HCT116 (cell line): ENCODE measurements at regions not wholly inside any gene's neighbourhood (a gene's known extent, or its start where the extent isn't known, plus 50 kb on each side); places are given as distances from the start of the nearest gene placed in this dataset.

Source experiments
- ATAC-seq: fragments of 200-7000 bp; cut with Tn5 transposase; 2 replicates; pipeline ENCODE4 v1.9.1; 2020; ENCODE audit warnings: mild to moderate bottlenecking, moderate library complexity
- BruUV-seq: library from RNA; stranded (reverse); fragments of 400-500 nt; replicated peaks from 2 replicates; lab custom pipeline; 2021; lab: Mats Ljungman, UMichigan
- CTCF ChIA-PET: fragments of 300-600 bp; sonication (Branson Sonifier 250); formaldehyde crosslinking; loops from one replicate; lab custom pipeline; 2021; ENCODE audit warnings: antibody characterized with exemption; lab: Charles Lee
- POLR2A ChIA-PET: fragments of 300-600, 350-600 bp; sonication (Branson Sonifier 250); formaldehyde crosslinking; loops from one replicate; lab custom pipeline; 2021; ENCODE audit warnings: antibody characterized with exemption; lab: Charles Lee
- RAD21 ChIA-PET, 2 experiments: fragments of 300-600 bp; sonication (Branson Sonifier 250); formaldehyde crosslinking; loops; one replicate each; lab custom pipeline; 2023; ENCODE audit warnings: low total read pairs in 2 of 2; ENCODE audit not compliant: uncharacterized antibody in 2 of 2, unreplicated experiment in 2 of 2, low non-redundant PET in 1 of 2; lab: Charles Lee
- DNase-seq: peaks from one replicate; pipeline ENCODE4 v3.0.0-alpha.2; 2010; ENCODE audit warnings: low read depth, low spot score
- H2AFZ ChIP-seq: fragments of 200-600 bp; shearing (Covaris generic), sonication (generic); 2 replicates; pipeline ENCODE4 v1.6.1; 2017; ENCODE audit warnings: low read depth, mixed run types, mixed read lengths, antibody characterized with exemption, low read length; ENCODE audit not compliant: poor library complexity, severe bottlenecking
- H3K27ac ChIP-seq: 2 replicates; pipeline ENCODE4 v1.5.1; 2012; ENCODE audit warnings: low read depth, low read length
- H3K27me3 ChIP-seq: fragments of 200-600 bp; sonication (generic); 2 replicates; pipeline ENCODE4 v1.6.1; 2016; ENCODE audit warnings: mixed run types, low read length, mixed read lengths; ENCODE audit not compliant: insufficient read depth
- H3K36me3 ChIP-seq, 2 experiments: fragments of 200-500 bp in 1 of 2; fragments of 200-600 bp in 1 of 2; sonication (Bioruptor generic) in 1 of 2; sonication (generic) in 1 of 2; 2 replicates each; pipeline versions ENCODE4 v1.5.1 to v1.6.1; 2014 to 2016; ENCODE audit warnings: low read length in 2 of 2, inconsistent platforms in 1 of 2, mixed read lengths in 1 of 2, mixed run types in 1 of 2; ENCODE audit not compliant: insufficient read depth in 2 of 2, control insufficient read depth in 1 of 2
- H3K4me1 ChIP-seq, 2 experiments: fragments of 200-600 bp in 1 of 2; sonication (generic) in 1 of 2; 2 replicates each; pipeline versions ENCODE4 v1.5.1 to v1.6.1; 2012 to 2017; ENCODE audit warnings: low read length in 2 of 2, inconsistent platforms in 1 of 2, mild to moderate bottlenecking in 1 of 2, mixed read lengths in 1 of 2, mixed run types in 1 of 2, moderate library complexity in 1 of 2; ENCODE audit not compliant: insufficient read depth in 2 of 2, control insufficient read depth in 1 of 2
- H3K4me2 ChIP-seq: fragments of 200-600 bp; sonication (generic); 2 replicates; pipeline ENCODE4 v1.6.1; 2017; ENCODE audit warnings: mixed run types, low read length, mixed read lengths
- H3K4me3 ChIP-seq, 2 experiments: fragments of 200-600 bp in 1 of 2; sonication (generic) in 1 of 2; replicated peaks in 1 of 2; 2 replicates each; pipeline ENCODE4 v1.5.1; 2011 to 2016; ENCODE audit warnings: low read length in 2 of 2, control low read depth in 1 of 2, low read depth in 1 of 2, mild to moderate bottlenecking in 1 of 2, mixed read lengths in 1 of 2, mixed run types in 1 of 2
- H3K79me2 ChIP-seq: fragments of 200-600 bp; sonication (generic); 2 replicates; pipeline ENCODE4 v1.6.1; 2017; ENCODE audit warnings: mild to moderate bottlenecking, mixed run types, low read length, moderate library complexity, mixed read lengths; ENCODE audit not compliant: insufficient read depth
- H3K9ac ChIP-seq: fragments of 200-600 bp; sonication (generic); 2 replicates; pipeline ENCODE4 v1.6.1; 2016; ENCODE audit warnings: low read length, mixed read lengths
- H3K9me2 ChIP-seq: fragments of 200-600 bp; sonication (generic), shearing (Covaris generic); 2 replicates; pipeline ENCODE4 v1.6.1; 2017; ENCODE audit warnings: mixed run types, mild to moderate bottlenecking, moderate library complexity; ENCODE audit not compliant: insufficient read depth
- H3K9me3 ChIP-seq, 2 experiments: fragments of 200-500 bp in 1 of 2; fragments of 200-600 bp in 1 of 2; sonication (Bioruptor generic) in 1 of 2; sonication (generic) in 1 of 2; 2 replicates each; pipeline ENCODE4 v1.6.1; 2014 to 2017; ENCODE audit warnings: low read length in 2 of 2, mixed read lengths in 2 of 2, inconsistent platforms in 1 of 2, low read depth in 1 of 2, mild to moderate bottlenecking in 1 of 2, mixed run types in 1 of 2, moderate library complexity in 1 of 2; ENCODE audit not compliant: control insufficient read depth in 1 of 2, insufficient read depth in 1 of 2
- H4K20me1 ChIP-seq: fragments of 200-600 bp; sonication (generic), shearing (Covaris generic); 2 replicates; pipeline ENCODE4 v1.6.1; 2017; ENCODE audit warnings: mixed run types, mild to moderate bottlenecking, moderate library complexity; ENCODE audit not compliant: insufficient read depth
- ATF3 ChIP-seq: IDR thresholded peaks from 2 replicates; pipeline ENCODE4 v1.6.1; 2012
- EGR1 ChIP-seq: IDR thresholded peaks from 2 replicates; pipeline ENCODE4 v1.6.1; 2012; ENCODE audit warnings: low read depth
- EZH2 ChIP-seq: fragments of 200-600 bp; sonication (generic); IDR thresholded peaks from 2 replicates; pipeline ENCODE4 v1.6.1; 2017; ENCODE audit warnings: antibody characterized with exemption, mixed run types
- JUND ChIP-seq: IDR thresholded peaks from 2 replicates; pipeline ENCODE4 v1.6.1; 2012
- POLR2AphosphoS5 ChIP-seq: IDR thresholded peaks from 2 replicates; pipeline ENCODE4 v1.6.1; 2011; ENCODE audit warnings: mild to moderate bottlenecking, low read depth, low read length, moderate library complexity
- RAD21 ChIP-seq: IDR thresholded peaks from 2 replicates; pipeline ENCODE4 v1.6.1; 2012; ENCODE audit warnings: low read depth, mild to moderate bottlenecking
- SIN3A ChIP-seq: IDR thresholded peaks from 2 replicates; pipeline ENCODE4 v1.6.1; 2012; ENCODE audit warnings: low read depth
- YY1 ChIP-seq: IDR thresholded peaks from 2 replicates; pipeline ENCODE4 v1.6.1; 2011; ENCODE audit warnings: low read length, low read depth, moderate library complexity, mild to moderate bottlenecking; ENCODE audit not compliant: insufficient replicate concordance; ENCODE audit errors: extremely low read depth
- ZFX ChIP-seq: fragments of 450-650 bp; IDR thresholded peaks from 2 replicates; pipeline ENCODE4 v1.6.1; 2017
- ZNF274 ChIP-seq: fragments of 200-500 bp; sonication (Bioruptor generic); IDR thresholded peaks from 2 replicates; pipeline ENCODE4 v1.6.1; 2014; ENCODE audit warnings: mild to moderate bottlenecking, low read depth, low read length, inconsistent platforms
- intact Hi-C: fragments of 100-400 bp; cut with micrococcal nuclease; formaldehyde crosslinking; loops from 2 replicates; pipeline ENCODE4 v1.10.0; 2022
- TF ChIP-seq, protein P1 (sequence below): IDR thresholded peaks from 2 replicates; pipeline ENCODE4 v1.6.1; 2012
- TF ChIP-seq, protein P2 (sequence below), 3 experiments: fragments of 200-600 bp in 1 of 3; sonication (generic) in 1 of 3; IDR thresholded peaks in 2 of 3; conservative IDR thresholded peaks in 1 of 3; 2 replicates each; pipeline ENCODE4 v1.5.1; 2012 to 2017; ENCODE audit warnings: low read depth in 2 of 3, low read length in 2 of 3, antibody characterized with exemption in 1 of 3, borderline replicate concordance in 1 of 3, control low read depth in 1 of 3, mild to moderate bottlenecking in 1 of 3, mixed read lengths in 1 of 3, mixed run types in 1 of 3, moderate library complexity in 1 of 3; ENCODE audit not compliant: insufficient read depth in 1 of 3

GRCh38 chr20:48190757-48191156, 405.5 kb upstream of the SULF2 start:
- RAD21 ChIA-PET: no interaction called here
- POLR2A ChIA-PET: no interaction called here
- no peak for DNase-seq
- intact Hi-C loops: no loop called here
- Histone ChIP-seq H3K27ac (no peak overlapping the region), H3K27me3 (no peaks in the 10 kb centered on the region)
- no peak for TF ChIP-seq POLR2AphosphoS5
- no peak for TF ChIP-seq SIN3A
- no peak for TF ChIP-seq EZH2
- TF ChIP-seq, protein P1, sequence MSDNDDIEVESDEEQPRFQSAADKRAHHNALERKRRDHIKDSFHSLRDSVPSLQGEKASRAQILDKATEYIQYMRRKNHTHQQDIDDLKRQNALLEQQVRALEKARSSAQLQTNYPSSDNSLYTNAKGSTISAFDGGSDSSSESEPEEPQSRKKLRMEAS: no peak
- TF ChIP-seq ZNF274: no peak
- TF ChIP-seq EGR1: no peak
- TF ChIP-seq ZFX: no peak
- no peak for TF ChIP-seq JUND
- TF ChIP-seq, all 23 proteins: peak for 0
- Histone ChIP-seq H2AFZ (no peak overlapping the region), H3K9me3 (no peaks in the 10 kb centered on the region), H3K9ac (no peak overlapping the region), H3K79me2 (no peaks in the 10 kb centered on the region), H4K20me1 (no peaks in the 10 kb centered on the region), H3K4me1 (no peaks in the 10 kb centered on the region), H3K36me3 (no peaks in the 10 kb centered on the region), H3K4me3 (no peak overlapping the region), H3K4me2 (no peak overlapping the region), H3K9me2 (no peaks in the 10 kb centered on the region)
- CTCF ChIA-PET: interaction anchor here (1.9 kb wide), 1 partner anchor 404 kb away, joined by 9 read pairs; no protein-coding TSS in a partner anchor
- ATAC-seq: no peak
- no TSS peak for BruUV-seq

- no peak overlapping the region for H3K9ac ChIP-seq
- no peaks in the 10 kb centered on the region for H3K9me3 ChIP-seq
- H3K4me1 ChIP-seq: no peaks in the 10 kb centered on the region
- ChIA-PET RAD21 (interaction anchor here in 1 of 2 experiments (0.8 kb wide), 1 partner anchor 431 kb away, joined by 4 read pairs; no protein-coding TSS in a partner anchor), POLR2A (no interaction called here), CTCF (interaction anchor here (1.0 to 1.9 kb wide), 3 partner anchors 334 to 431 kb away, joined by 3 to 9 read pairs (median 5); no protein-coding TSS in a partner anchor)
- intact Hi-C loops: loop anchor here (2.0 to 10.0 kb wide), 2 partner anchors 64 to 402 kb away; no protein-coding TSS in a partner anchor
- ATAC-seq (peak; percentile 76), DNase-seq (peak; percentile 12)
- H3K27ac ChIP-seq: no peak overlapping the region
- no peak overlapping the region for H3K4me3 ChIP-seq
- H3K36me3 ChIP-seq: no peaks in the 10 kb centered on the region
- no peaks in the 10 kb centered on the region for H3K79me2 ChIP-seq
- no peak overlapping the region for H3K4me2 ChIP-seq
- no peak overlapping the region for H2AFZ ChIP-seq
- H3K9me2 ChIP-seq: no peaks in the 10 kb centered on the region
- no TSS peak for BruUV-seq
- H3K27me3 ChIP-seq: no peaks in the 10 kb centered on the region
- no peaks in the 10 kb centered on the region for H4K20me1 ChIP-seq
- no peak for TF ChIP-seq EGR1
- TF ChIP-seq, protein P2, sequence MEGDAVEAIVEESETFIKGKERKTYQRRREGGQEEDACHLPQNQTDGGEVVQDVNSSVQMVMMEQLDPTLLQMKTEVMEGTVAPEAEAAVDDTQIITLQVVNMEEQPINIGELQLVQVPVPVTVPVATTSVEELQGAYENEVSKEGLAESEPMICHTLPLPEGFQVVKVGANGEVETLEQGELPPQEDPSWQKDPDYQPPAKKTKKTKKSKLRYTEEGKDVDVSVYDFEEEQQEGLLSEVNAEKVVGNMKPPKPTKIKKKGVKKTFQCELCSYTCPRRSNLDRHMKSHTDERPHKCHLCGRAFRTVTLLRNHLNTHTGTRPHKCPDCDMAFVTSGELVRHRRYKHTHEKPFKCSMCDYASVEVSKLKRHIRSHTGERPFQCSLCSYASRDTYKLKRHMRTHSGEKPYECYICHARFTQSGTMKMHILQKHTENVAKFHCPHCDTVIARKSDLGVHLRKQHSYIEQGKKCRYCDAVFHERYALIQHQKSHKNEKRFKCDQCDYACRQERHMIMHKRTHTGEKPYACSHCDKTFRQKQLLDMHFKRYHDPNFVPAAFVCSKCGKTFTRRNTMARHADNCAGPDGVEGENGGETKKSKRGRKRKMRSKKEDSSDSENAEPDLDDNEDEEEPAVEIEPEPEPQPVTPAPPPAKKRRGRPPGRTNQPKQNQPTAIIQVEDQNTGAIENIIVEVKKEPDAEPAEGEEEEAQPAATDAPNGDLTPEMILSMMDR (IDR thresholded peaks at IDR 0.05 in 2 of 3, conservative IDR thresholded peaks at IDR 0.05 in 1 of 3; ENCODE audit: borderline replicate concordance in 1 of 3, insufficient read depth in 1 of 3, low read depth in 2 of 3, low read length in 2 of 3): peak; percentile 45 to 54 (median 51); a peak in 5 of 6 replicates
- TF ChIP-seq YY1: no peak
- no peak for TF ChIP-seq ATF3
- TF ChIP-seq ZNF274: no peak
- TF ChIP-seq, protein P1: no peak
- TF ChIP-seq RAD21: peak; percentile 68
- TF ChIP-seq EZH2: no peak
- TF ChIP-seq ZFX: no peak
- TF ChIP-seq, all 23 proteins: peak for 2
Observed at GRCh38 chr20:48189181-48189580, 403.9 kb upstream of the SULF2 start.
